GM21515 (cell line): ENCODE measurements at regions not wholly inside any gene's neighbourhood (a gene's known extent, or its start where the extent isn't known, plus 50 kb on each side); places are given as distances from the start of the nearest gene placed in this dataset.
A peak's percentile ranks its signal among the peaks of the same experiment; 100 is the strongest.

Experiments
- ATAC-seq: cut with Tn5 transposase; IDR thresholded peaks from one replicate; pipeline ENCODE4 v1.9.1; 2021; ENCODE audit not compliant: unreplicated experiment

DNA sequence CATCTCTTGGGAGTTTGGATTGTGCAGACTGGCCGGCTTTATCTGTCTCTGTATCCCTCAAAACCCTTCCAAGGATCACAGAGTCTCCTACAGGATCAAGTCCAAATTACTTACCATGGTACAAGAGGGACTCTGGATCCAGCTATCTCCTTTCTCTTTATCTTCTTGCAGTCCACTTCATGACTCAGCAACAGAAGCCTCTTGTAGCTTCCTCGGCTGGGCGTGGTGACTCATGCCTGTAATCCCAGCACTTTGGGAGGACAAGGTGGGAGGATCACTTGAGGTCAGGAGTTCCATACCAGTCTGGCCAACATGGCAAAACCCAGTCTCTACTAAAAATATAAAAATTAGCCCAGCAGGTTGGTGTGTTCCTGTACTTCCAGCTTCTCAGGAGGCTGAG, 189.7 kb downstream of the BCAT1 start:
- no peak for ATAC-seq

GRCh38 chr12:24756479-24757024, 192.3 kb downstream of the BCAT1 start:
- no peak for ATAC-seq

DNA sequence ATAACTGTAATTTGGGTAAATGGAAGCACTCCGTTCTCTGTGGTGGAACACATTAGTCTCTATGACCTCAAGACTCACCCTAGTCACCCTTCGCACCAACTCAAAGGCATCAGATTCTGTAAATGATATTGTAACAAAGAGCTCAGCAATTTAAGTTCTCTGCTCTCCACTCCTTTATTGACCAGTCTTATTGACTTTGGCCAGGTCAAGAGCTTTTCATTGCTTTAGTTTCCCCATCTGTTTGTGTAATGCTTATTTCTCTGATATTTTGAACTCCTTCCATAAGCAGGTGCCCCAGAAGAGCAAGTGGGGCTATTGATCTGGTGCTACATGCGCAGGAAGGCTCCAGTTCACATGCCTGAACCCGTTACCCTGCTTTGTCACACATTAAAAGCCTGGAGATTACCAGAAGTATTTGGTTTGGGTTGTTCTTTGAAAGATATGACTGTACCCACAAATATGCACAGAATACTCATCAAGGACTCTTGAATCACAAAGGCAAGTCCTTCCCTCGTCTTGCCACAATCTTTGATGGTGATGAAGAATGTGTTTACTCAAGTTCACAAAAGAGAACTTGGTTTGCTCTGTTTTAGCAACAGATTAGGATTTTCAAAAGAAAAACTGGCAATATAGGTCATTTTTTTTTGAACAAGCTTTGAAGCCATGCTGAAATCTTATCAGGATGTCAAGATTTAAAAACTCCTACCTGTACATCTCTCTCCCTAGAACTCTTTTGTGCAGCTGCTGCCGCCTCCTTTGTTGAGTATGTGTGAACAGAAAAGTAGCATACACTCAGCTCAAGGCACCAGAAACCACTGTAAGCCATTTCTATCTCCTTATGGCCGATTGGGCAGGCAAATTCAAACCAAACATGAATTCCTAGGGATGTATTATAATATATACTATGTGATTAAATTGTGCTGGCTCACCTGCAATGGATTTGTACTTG, 193.9 kb downstream of the BCAT1 start:
- no peak for ATAC-seq

GRCh38 chr12:24752763-24753462, 196.0 kb downstream of the BCAT1 start:
- ATAC-seq, result no peak

- no peak for ATAC-seq
These were observed 197.7 kb downstream of the BCAT1 start for GRCh38 chr12:24751181-24751580.

GRCh38 chr12:24750263-24750662, 198.6 kb downstream of the BCAT1 start:
- ATAC-seq, result no peak

DNA sequence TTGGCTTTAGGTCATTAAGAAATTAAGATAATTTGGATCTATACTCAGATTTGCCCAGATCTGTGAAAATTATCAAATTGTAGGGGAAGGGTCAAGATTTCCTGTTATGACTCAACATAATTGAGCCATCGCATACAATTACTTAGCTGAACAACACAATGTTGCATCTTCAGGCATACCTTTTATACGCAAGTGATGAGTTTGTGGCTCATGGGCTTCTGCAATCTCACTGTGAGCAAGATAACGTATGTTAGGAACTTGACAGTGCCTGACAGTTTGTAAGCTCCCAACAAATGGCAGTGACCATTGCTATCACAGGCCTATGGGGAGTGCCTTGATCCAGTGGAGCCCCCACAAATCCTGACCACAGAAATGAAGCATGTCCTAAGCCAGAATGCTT, 199.7 kb downstream of the BCAT1 start:
- no peak for ATAC-seq

DNA sequence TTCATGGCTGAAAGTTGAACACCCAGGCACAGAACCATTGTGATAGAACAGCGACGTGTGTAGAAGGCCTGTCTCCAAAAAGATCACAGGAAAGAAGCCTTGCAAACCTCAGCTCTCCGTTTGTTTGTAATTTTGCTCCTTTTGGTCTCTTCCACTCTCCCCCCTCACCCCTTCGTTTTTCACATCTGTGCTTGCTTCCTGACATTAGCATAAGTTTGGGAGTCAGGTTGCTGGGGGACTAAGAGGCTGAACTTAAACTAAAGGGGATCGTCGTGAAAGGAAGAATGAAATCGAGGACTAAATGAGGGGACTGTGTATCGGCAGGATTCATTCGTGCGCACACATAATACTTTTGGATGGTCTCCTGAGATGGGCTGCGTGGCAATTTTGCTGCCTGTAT, 200.6 kb downstream of the BCAT1 start:
- ATAC-seq, result no peak

GRCh38 chr12:24746864-24747263, 202.0 kb downstream of the BCAT1 start:
- no peak for ATAC-seq

DNA sequence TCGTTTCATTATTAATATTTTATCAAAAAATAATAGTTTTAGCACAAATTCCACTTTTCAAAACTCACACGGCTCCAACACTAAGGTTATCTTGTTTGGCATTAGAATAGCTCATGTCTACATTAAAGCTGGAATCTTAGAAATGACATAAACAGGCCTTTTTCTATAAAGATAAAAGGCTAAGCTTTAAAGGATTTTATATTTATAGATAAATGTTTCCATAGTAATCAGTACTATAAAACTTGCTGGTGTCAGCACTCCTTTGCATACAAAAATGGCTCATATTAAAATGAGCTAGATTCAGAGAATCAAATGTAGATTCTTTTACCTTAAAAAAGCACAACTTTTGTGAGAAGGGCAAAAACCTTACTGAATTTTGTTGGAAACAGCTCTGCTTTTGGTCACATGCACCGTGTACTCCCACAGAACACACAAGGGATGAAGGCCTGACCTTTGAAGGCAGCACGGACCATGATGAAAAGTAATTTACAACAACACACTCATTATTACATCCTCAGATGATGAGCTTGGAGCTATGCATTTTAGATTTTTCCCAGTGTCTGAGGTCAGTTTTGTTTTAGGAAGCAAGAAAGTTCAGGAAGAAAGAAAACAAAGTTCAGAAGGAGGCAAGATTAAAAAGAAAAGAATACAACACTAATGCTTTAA, 202.8 kb downstream of the BCAT1 start:
- no peak for ATAC-seq

DNA sequence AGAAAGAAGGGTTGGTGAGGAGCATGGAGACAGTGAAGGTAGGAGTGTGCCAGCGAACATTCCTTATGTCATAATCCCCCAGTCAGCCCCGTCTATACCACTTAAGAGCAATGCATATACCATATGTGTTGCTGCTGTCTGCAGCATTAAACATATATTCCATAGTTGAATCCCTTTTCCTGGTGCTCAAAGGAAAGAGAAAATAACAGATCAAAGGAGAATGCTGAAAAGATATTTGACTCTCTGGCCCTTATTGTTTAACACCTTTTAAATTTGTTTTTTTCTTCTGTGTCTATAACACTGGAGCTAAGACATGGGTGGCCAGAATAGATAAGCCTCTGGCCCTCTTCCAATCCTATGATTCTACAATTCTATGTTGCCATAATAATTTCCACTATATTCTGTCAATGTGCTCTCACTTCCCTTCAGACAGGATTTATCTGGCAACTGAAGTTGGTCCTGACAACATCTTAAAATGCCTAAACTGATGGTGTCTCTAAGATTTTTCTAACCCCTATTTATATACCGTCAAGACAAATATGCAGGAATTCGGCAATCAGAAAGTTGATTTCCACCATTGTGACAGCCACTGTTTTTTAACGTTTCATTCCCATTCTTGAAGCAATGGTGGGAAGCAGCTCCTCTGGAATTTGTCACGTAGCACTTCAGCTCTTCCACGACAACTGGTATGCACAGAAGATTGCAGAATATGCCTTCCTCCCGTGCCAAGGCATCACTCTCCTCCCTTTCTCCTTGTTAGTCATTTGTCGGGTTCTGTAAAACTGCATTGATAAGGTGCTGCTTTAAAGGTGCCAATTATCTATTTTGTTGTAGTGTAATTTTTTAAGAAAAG, 204.7 kb downstream of the BCAT1 start:
- ATAC-seq, result no peak

DNA sequence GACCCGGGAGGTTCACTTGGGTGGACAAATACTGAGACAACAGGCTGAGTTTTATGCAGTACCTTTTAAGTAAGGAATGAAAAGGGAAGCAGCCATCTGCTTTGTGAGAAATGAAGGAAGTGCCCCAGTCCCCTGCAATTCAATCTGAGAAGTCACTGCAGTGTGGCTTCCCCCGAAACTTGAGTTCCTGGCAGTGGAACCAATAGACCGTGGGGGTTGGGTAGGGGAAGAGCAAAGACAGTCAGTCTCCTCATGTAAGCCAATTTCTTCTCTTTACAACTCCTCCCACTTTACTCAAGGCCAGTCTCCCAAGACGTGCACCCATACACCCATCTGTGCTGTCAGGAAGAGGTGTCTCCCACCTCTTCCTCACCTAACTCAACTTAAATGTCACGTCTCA, 206.5 kb downstream of the BCAT1 start:
- ATAC-seq, result peak; percentile 88

- peak; percentile 40 for ATAC-seq
These were observed 207.7 kb downstream of the BCAT1 start for GRCh38 chr12:24741216-24741615.

DNA sequence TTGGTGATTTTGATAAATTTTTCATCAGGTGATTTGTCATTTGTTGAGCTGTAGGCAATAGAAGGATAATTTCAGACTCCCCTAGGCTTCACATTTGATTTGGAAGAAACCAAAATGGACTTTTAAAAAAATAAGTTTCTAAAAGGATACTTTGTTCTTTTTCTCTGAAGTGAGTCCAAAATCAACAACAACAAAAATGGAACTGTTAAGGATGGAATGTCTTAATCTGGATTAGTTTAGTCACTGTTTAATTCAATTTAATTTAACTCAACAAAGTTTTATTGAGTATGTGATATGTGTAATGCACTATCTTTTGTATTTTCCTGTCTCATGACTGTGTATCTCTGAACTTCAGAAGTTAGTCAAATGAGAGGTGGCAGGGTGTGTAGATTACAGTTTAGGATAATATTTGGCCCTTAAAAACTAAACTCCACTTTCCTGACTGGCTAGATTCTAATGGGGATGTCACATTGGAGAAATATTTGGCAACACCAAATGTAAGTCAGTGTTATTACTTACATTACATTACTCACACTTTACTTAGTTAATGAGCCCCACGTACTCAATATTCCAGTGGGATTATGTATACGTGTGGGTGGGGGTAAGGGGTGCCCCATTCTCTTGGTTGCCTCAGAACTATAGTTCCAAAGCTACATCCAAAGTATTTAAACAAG, 209.7 kb downstream of the BCAT1 start:
- no peak for ATAC-seq

DNA sequence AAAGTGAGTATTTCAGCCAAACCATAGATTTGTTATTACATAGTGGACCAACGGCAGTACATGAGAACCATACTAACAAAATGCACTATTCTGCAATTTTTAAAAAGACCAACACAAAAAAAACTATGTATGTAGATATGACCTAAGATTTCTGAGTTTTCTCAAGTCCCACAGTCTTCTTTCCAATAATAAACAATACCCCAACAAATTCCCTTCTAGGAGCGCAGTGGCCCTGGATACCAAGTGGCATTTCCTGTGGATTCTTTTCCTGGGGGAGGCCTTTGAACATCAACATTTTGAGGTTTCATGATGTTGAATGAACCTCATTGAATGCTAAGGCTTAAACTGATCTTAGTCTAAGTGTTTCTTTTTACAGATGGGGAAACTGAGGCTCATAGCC, 210.5 kb downstream of the BCAT1 start:
- ATAC-seq, result no peak

DNA sequence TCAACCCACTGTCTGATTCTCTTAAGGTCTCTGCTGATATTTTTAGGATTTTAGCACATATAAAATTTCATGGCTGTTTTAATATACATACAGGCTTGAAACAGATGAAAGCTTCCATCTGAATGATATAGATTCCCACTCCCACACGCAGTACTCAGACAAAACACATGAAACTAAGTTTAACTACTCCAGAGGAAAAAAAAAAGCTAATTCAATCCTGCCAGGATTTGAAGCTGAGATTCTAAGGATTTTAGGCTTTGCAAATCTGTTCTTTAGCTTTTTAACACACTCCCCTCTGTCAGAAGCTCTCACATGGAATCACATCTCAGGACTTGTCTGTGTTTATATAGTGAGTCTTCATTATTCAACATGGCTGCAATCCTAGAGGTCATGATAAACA, 217.3 kb downstream of the BCAT1 start:
- no peak for ATAC-seq

DNA sequence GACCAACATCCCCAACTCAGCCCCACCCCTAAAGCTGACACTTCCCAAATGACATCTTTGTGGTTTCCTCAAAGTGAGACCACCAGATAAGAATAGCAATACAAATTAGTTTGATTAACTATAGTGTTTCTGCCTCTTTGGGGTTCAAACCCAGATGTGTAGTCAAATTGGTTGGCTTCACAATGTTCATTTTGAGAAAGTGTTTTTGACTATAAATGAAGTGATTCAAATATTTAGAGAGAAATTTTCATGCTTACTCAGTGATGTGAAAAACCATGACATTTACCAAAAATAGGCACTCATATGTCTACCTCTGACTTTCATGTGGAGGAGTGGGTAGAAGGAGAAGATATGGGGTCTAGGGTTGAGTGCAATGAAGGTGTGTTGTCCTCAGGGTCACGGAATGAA, 218.4 kb downstream of the BCAT1 start:
- ATAC-seq, result no peak

DNA sequence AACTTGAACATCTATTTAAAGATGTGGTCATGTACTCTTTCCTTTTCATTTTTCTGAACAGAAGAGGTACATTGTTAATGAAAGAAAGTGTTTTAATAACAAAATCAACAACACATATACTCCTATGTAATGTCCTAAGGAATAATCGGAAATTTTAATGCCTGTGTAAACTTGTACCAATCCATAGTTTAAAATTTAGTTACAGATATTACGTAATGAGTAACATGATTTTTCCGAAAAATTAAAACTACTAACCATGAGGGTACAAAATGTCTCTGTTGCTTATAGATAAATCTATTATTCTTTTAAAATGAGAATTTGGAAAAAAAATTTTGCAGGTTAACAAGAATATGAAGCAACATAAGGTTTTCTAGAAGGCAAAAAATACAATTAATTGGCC, 220.1 kb downstream of the BCAT1 start:
- ATAC-seq, result no peak

- no peak for ATAC-seq
These were observed 220.5 kb downstream of the BCAT1 start for GRCh38 chr12:24728366-24728765.

GRCh38 chr12:24725616-24726015, 223.3 kb downstream of the BCAT1 start:
- no peak for ATAC-seq
